NCI-H446 (cell line): ENCODE measurements at regions not wholly inside any gene's neighbourhood (a gene's known extent, or its start where the extent isn't known, plus 50 kb on each side); places are given as distances from the start of the nearest gene placed in this dataset.
"Not testable (repeated sequence)": the region's sequence is repeated elsewhere in the genome, so short reads cannot be mapped to it uniquely, and the experiment has no call there.

Experiments used
- DNase-seq, 2 experiments: peaks; one replicate each; lab custom pipeline; 2025; lab: John Stamatoyannopoulos, UW

GRCh38 chr7:115793958-115794702, 236.4 kb downstream of the TFEC start:
- no peak for DNase-seq

- DNase-seq = no peak
These were observed 240.7 kb downstream of the TFEC start for GRCh38 chr7:115789901-115790300.

DNA sequence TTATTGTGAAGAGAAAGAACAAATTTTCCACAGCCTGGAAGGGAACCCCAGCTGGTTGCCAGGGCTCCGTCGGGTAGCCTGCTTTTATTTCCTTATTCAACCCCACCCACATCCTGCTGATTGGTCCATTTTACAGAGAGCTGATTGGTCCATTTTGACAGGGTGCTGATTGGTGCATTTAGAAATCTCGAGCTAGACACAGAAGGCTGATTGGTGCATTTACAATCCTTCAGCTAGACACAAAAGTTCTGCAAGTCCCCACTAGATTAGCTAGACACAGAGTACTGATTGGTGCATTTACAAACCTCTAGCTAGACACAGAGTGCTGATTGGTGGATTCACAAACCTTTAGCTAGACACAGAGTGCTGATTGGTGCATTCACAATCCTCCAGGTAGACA, 241.1 kb downstream of the TFEC start:
- DNase-seq = not testable (repeated sequence)

DNA sequence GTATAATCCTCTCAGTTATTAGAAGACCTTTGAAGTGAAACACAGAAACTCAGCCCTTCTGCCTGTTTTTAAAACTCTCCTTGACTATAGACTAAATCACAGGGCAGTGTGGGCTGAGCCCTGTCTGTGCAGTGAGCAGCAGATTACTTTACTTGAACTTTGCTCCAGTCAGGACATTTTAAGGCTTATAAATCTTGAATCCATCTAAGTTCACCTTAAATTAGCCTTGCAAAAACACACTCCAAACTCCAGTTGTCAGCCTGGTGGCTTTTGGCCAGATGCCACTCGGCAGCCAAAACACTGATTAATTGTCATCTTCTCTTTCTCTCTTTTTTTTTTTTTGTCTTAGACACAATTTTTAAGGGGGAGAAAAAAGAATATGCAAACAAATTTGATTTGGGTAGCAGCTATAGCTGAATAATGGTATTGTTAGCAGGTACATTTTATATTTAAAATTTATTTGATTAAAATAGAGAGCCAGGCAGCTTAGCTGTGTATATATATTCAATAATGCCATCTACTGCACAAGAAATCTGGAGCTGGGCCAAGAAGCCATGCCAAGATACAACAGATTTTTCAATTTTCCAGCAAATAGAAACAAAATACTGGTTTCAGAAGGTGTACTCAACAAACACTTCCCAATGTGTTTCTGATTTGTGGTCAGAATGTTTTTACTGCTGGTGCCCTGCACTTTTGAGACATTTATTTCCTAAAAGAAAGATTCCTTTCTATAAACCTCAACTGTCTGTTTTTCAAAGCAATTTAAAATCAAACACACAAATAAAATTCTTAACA, 247.7 kb downstream of the TFEC start:
- DNase-seq = peak; percentile 77 to 85

- no peak for DNase-seq
These were observed 251.0 kb downstream of the TFEC start for GRCh38 chr7:115779561-115779960.

- DNase-seq = no peak
These were observed 254.6 kb downstream of the TFEC start for GRCh38 chr7:115775981-115776380.

DNA sequence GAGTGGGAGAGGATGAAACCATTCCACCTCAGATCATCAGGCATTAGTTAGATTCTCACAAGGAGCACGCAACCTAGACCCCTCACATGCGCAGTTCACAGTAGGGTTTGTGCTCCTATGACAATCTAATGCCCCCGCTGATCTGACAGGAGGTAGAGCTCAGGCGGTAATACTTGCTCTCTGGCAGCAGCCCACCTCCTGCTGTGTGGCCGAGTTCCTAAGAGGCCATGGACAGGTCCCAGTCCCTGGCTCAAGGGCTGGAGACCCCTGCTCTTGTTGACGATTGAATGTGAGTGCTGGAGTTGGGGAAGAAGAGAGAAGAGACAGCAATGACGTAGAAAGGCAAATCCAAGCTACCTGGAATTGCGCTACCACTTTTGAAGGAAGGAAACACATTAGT, 267.2 kb downstream of the TFEC start:
- DNase-seq = no peak

DNA sequence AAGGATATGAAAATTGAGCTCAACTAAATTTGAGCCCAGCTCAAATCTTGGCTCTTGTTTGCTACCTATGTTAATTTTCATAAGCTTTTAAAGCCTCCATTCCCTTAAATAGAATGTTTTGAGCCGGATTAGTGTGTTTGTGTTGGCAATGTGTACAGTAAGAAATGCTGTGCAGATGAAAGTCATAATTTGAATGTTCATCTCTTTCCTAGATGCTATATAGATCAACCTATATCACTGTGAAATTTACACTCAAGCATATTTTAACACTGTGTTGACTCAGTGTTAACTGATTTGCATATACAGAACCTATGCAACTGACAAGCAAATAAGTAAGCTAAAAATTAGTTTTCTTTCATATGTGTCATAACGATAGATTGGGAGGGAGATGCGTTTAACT, 272.5 kb downstream of the TFEC start:
- DNase-seq = no peak

DNA sequence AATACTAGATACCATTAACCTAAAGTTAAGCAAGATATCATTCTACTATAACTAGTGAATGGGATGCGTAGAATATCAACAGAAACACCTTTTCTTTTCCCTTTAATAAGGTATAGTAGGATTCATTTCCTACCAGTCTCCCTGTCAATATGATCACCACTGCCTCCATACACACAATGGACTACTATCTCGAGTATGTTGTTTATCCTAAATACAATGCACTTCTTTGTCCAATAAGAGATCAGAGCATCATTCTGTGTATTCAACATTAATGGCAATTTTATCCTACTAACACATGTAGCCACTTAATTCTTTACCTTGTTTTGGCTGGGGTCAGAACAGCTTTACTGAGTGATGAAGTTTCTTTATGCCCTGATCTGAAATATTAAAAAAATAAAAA, 276.3 kb downstream of the TFEC start:
- no peak for DNase-seq

DNA sequence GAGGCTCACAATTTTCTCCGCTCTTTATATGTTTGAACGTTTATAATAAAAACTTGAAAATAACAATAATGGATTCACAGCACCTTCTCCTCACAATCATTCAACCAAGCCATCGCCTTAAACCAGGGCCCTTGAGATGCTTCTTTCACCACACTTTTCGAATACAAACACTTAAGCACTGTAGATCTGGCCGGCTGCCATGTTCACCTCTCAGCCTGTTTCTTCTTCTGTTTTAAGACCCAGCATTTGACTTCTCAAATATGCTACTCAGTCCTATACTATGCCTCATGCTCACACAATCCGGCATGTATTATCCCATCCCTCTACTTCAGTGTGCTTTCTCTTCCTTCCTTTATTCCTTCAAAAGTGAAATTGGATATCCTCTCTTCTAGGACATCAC, 280.6 kb downstream of the TFEC start:
- DNase-seq = peak in 1 of 2 experiments; percentile 2

DNA sequence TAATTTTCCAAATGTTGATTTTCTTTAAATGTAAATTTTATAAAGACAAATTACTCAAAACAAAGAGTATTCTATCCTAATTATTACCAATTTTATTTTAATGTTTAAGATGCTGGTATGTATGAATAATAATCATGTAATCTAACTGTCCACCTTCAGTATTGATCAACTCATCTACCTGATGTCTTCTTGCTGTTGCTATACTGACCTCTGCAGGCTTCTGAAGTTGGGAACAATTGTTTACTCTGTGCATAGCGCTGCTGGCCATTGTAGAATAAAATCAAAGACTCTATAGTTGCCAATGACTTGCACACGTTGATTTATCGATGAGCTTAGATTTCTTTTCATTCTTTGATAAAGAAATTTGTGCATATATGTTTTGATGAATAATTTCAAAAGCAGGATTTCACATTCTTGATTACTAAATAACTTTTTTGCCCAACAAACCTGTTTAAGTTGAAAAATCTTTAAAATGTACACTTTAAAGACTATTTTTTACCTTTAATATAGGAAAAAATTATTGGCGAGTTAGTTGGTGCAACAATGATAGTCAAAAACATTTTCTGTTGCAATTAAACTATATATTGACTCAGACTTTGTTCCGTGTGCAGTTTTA, 282.3 kb downstream of the TFEC start:
- peak in 1 of 2 experiments; percentile 17 for DNase-seq

DNA sequence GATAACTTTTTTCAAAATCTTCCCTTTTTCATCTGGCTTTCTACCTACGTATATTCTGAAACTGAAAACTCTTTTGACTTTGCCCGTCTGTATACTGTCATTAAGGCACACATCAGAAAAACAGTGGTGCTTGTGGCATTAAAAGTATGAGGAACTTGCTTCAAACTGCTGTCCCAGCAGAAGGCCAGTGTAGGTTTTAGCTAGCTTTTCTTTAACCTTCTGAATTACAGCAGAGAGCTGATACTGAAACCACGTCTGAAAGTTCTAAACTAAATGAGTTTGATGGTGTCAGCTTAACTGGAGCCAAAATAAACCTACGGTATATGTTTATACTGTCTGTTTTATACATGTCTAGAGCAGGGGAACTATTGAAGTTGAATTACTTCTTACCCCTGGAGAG, 283.4 kb downstream of the TFEC start:
- no peak for DNase-seq

GRCh38 chr7:115740043-115740442, 290.5 kb downstream of the TFEC start:
- no peak for DNase-seq

- no peak for DNase-seq
These were observed 295.9 kb downstream of the TFEC start for GRCh38 chr7:115734641-115735040.

- no peak for DNase-seq
These were observed 298.6 kb downstream of the TFEC start for GRCh38 chr7:115731796-115732471.

- no peak for DNase-seq
These were observed 302.0 kb downstream of the TFEC start for GRCh38 chr7:115728518-115728917.

DNA sequence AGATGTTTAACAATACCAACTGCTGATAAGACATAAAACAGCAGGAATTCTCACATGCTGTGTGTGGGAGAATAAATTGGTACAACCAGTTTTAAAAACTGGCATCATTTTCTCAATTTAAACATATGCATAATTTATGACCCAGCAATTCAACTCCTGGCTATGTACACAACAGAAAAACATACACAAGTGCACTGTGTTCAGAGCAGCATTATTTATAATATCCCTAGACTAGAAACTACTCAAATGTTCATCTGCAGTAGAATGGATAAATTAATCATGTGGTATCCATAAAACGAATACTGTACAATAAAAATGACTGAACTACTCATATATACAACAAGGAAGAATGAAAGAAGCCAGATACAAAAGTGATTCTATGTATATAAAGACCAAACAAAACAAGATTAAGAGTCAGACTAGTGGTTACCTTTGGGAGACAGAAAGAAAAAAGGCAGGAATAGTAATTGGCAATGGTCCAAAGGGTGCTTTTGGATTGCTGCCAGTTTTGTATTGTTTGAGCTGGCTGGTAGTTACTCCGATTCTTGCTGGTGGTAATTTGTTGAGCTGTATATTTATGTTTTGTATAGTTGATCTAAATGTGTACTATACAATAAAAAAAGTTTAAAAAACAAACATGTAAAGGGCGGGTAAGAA, 306.0 kb downstream of the TFEC start:
- peak; percentile 48 to 68 for DNase-seq

- no peak for DNase-seq
These were observed 308.1 kb downstream of the TFEC start for GRCh38 chr7:115722302-115722977.

- DNase-seq = no peak
These were observed 309.0 kb downstream of the TFEC start for GRCh38 chr7:115721293-115722217.

GRCh38 chr7:115719963-115720362, 310.6 kb downstream of the TFEC start:
- DNase-seq = no peak
